Chondrocyte (in vitro differentiated cells): ENCODE measurements at regions not wholly inside any gene's neighbourhood (a gene's known extent, or its start where the extent isn't known, plus 50 kb on each side); places are given as distances from the start of the nearest gene placed in this dataset.

Source experiments
- DNase-seq: peaks from one replicate; pipeline ENCODE4 v3.0.0; 2021; ENCODE audit warnings: mixed read lengths, low spot score
- H3K27ac Mint-ChIP-seq: one replicate; pipeline ENCODE4 v1.8.0; 2021; ENCODE audit warnings: mild to moderate bottlenecking, moderate library complexity, mixed read lengths; ENCODE audit not compliant: unreplicated experiment
- H3K27me3 Mint-ChIP-seq: 2 replicates; pipeline ENCODE4 v1.8.0; 2021; ENCODE audit warnings: low read depth, mixed read lengths
- H3K36me3 Mint-ChIP-seq: 2 replicates; pipeline ENCODE4 v1.8.0; 2021; ENCODE audit warnings: low read depth, mixed read lengths
- H3K4me1 Mint-ChIP-seq: 2 replicates; pipeline ENCODE4 v1.8.0; 2021; ENCODE audit warnings: low read depth, mild to moderate bottlenecking, mixed read lengths
- H3K4me3 Mint-ChIP-seq: one replicate; pipeline ENCODE4 v1.8.0; 2021; ENCODE audit warnings: mild to moderate bottlenecking, moderate library complexity, mixed read lengths; ENCODE audit not compliant: unreplicated experiment
- H3K9me3 Mint-ChIP-seq: 2 replicates; pipeline ENCODE4 v1.8.0; 2021; ENCODE audit warnings: low read depth, mixed read lengths
- TF ChIP-seq, protein P1 (sequence below): fragments of 200-600 bp; sonication (generic); IDR thresholded peaks from 2 replicates; pipeline ENCODE4 v1.5.0; 2021; ENCODE audit warnings: antibody characterized with exemption, mild to moderate bottlenecking, moderate library complexity

DNA sequence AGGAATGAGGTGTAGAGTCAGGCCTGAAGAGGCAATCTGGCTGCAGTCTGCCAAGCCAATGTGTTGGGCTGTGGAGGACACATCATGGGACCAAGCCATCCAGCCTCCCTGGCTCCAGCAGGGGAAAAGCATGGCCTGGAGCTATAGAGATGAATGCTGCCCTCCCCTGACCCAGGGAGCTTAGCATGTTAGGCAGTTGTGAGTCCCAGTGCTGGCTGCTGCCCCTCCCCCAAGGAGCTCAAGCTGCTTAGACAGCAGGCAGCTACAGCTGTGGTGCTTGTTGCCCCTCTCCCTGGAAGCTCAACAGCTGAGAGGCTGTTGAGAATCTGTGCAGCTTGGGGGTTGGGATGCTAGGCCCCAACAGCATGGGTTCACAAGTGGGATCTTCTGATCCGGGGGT is 85.6 kb upstream of the DNAJC19 start:
- Mint-ChIP-seq H3K4me3 (no peak overlapping the region), H3K27me3 (peaks cover 1% of the 10 kb centered on the region), H3K9me3 (peaks cover 24% of the 10 kb centered on the region), H3K27ac (no peak overlapping the region), H3K4me1 (no peaks in the 10 kb centered on the region), H3K36me3 (peaks cover 3% of the 10 kb centered on the region)
- TF ChIP-seq, protein P1, sequence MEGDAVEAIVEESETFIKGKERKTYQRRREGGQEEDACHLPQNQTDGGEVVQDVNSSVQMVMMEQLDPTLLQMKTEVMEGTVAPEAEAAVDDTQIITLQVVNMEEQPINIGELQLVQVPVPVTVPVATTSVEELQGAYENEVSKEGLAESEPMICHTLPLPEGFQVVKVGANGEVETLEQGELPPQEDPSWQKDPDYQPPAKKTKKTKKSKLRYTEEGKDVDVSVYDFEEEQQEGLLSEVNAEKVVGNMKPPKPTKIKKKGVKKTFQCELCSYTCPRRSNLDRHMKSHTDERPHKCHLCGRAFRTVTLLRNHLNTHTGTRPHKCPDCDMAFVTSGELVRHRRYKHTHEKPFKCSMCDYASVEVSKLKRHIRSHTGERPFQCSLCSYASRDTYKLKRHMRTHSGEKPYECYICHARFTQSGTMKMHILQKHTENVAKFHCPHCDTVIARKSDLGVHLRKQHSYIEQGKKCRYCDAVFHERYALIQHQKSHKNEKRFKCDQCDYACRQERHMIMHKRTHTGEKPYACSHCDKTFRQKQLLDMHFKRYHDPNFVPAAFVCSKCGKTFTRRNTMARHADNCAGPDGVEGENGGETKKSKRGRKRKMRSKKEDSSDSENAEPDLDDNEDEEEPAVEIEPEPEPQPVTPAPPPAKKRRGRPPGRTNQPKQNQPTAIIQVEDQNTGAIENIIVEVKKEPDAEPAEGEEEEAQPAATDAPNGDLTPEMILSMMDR, result no peak
- no peak for DNase-seq

- DNase-seq, result no peak
- Mint-ChIP-seq H3K27ac (no peak overlapping the region), H3K4me3 (no peak overlapping the region), H3K27me3 (no peaks in the 10 kb centered on the region), H3K36me3 (no peaks in the 10 kb centered on the region), H3K4me1 (no peaks in the 10 kb centered on the region), H3K9me3 (no peaks in the 10 kb centered on the region)
- TF ChIP-seq, protein P1, result no peak
Observed at GRCh38 chr3:181066143-181067087, 76.9 kb upstream of the DNAJC19 start.

- Mint-ChIP-seq H3K36me3 (no peaks in the 10 kb centered on the region), H3K27me3 (peaks cover 3% of the 10 kb centered on the region), H3K4me1 (no peaks in the 10 kb centered on the region), H3K9me3 (no peaks in the 10 kb centered on the region), H3K4me3 (no peak overlapping the region), H3K27ac (no peak overlapping the region)
- DNase-seq, result no peak
- TF ChIP-seq, protein P1, result no peak
Observed at GRCh38 chr3:181056136-181056732, 66.7 kb upstream of the DNAJC19 start.

DNA sequence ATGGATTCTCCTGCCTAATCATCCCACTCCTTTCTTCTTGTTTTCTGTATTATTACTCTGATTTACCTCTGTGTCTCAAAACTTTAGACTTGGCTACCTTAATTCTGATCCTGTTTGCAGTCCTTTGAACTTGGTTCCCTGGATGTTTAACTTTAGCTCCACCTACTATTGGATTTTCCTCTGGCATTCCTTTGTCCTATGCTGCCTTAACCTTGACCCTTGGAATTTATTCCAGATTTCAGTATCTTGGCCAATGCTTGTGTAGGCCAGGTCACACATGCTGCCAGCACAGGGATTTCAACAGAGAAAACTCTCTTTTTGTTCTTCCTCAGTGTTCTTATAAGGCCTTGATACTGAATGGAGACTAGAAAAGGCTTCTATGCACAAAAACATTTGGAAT is 65.0 kb upstream of the DNAJC19 start:
- Mint-ChIP-seq H3K4me3 (no peak overlapping the region), H3K27ac (no peak overlapping the region), H3K4me1 (no peaks in the 10 kb centered on the region), H3K9me3 (no peaks in the 10 kb centered on the region), H3K27me3 (peaks cover 7% of the 10 kb centered on the region), H3K36me3 (no peaks in the 10 kb centered on the region)
- TF ChIP-seq, protein P1, result no peak
- no peak for DNase-seq

- Mint-ChIP-seq H3K4me1 (no peaks in the 10 kb centered on the region), H3K27ac (no peak overlapping the region), H3K27me3 (peaks cover 7% of the 10 kb centered on the region), H3K4me3 (no peak overlapping the region), H3K9me3 (peaks cover 1% of the 10 kb centered on the region), H3K36me3 (no peaks in the 10 kb centered on the region)
- TF ChIP-seq, protein P1, result no peak
- no peak for DNase-seq
Observed at GRCh38 chr3:181052256-181052655, 62.7 kb upstream of the DNAJC19 start.
